Upper lobe of right lung (tissue), 1 donor: ENCODE measurements at regions not wholly inside any gene's neighbourhood (a gene's known extent, or its start where the extent isn't known, plus 50 kb on each side); places are given as distances from the start of the nearest gene placed in this dataset.

Experiments
- ATAC-seq: fragments of 200-7000 bp; cut with Tn5 transposase; one replicate; pipeline ENCODE4 v1.9.1; 2020; ENCODE audit warnings: mild to moderate bottlenecking, moderate library complexity
- DNase-seq: peaks from one replicate; pipeline ENCODE4 v3.0.0-alpha.2; 2020
- H3K27ac ChIP-seq: fragments of 200-600 bp; one replicate; pipeline ENCODE4 v1.8.0; 2022
- H3K27me3 ChIP-seq: fragments of 200-600 bp; one replicate; pipeline ENCODE4 v1.8.0; 2022; ENCODE audit warnings: mild to moderate bottlenecking
- H3K36me3 ChIP-seq: fragments of 200-600 bp; one replicate; pipeline ENCODE4 v1.8.0; 2022
- H3K4me1 ChIP-seq: fragments of 200-600 bp; one replicate; pipeline ENCODE4 v1.8.0; 2022
- H3K4me3 ChIP-seq: fragments of 200-600 bp; one replicate; pipeline ENCODE4 v1.8.0; 2022; ENCODE audit warnings: mild to moderate bottlenecking
- H3K9me3 ChIP-seq: fragments of 200-600 bp; one replicate; pipeline ENCODE4 v1.8.0; 2022
- intact Hi-C: fragments of 100-400 bp; cut with DNase I; formaldehyde crosslinking; loops from one replicate; pipeline ENCODE4 v1.11.0; 2022
- TF ChIP-seq, protein P1 (sequence below): fragments of 200-600 bp; IDR thresholded peaks from one replicate; pipeline ENCODE4 v1.8.0; 2022; ENCODE audit warnings: antibody characterized with exemption
- donor health status: DM: no; HTN: yes; CAD: no; lungs with severe emphysema.

DNA sequence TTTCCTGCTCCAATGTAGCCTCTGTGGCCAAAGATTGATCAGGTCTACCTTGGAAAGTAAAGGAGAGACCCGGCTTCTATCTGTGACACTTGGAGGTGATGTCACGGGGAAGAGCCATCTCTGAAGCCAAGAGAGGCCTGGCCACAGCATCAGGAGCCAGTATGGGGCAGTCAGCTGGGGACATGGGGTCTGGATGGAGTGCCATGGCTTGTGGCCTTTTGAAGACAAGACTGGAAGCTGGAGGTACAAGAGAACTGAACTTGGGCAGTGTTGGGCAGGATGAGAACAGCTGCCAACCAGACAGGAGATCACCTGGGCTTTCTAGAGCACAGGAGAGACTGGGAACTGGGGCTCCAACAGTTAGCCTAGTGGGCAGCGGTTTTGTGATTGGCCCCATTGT lies 190.7 kb downstream of the TENT4A start:
- Histone ChIP-seq H3K4me1 (no peaks in the 10 kb centered on the region), H3K27me3 (peaks cover 4% of the 10 kb centered on the region), H3K4me3 (no peak overlapping the region), H3K27ac (no peak overlapping the region), H3K36me3 (no peaks in the 10 kb centered on the region), H3K9me3 (no peaks in the 10 kb centered on the region)
- intact Hi-C loops = no loop called here
- TF ChIP-seq, protein P1, sequence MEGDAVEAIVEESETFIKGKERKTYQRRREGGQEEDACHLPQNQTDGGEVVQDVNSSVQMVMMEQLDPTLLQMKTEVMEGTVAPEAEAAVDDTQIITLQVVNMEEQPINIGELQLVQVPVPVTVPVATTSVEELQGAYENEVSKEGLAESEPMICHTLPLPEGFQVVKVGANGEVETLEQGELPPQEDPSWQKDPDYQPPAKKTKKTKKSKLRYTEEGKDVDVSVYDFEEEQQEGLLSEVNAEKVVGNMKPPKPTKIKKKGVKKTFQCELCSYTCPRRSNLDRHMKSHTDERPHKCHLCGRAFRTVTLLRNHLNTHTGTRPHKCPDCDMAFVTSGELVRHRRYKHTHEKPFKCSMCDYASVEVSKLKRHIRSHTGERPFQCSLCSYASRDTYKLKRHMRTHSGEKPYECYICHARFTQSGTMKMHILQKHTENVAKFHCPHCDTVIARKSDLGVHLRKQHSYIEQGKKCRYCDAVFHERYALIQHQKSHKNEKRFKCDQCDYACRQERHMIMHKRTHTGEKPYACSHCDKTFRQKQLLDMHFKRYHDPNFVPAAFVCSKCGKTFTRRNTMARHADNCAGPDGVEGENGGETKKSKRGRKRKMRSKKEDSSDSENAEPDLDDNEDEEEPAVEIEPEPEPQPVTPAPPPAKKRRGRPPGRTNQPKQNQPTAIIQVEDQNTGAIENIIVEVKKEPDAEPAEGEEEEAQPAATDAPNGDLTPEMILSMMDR = no peak
- ATAC-seq (no peak), DNase-seq (no peak)

DNA sequence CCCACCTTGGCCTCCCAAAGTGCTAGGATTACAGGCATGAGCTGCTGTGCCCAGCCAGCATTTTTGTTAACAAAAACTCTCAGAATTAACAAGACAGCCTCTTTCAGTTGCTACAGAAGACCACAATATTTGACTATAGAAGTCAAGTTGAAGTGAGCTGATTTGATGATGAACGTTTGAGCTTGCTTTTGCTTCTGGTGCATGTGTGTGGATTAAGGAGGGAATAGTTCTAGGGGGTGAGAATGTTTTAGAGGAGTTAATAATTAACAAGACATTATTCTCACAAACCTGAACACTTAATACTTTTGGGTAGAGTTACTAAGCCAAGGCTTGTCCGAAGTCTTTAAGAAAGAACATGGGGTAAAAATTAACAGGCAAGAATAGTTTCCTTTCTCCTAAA lies 191.6 kb downstream of the TENT4A start:
- DNase-seq = no peak
- Histone ChIP-seq H3K9me3 (no peaks in the 10 kb centered on the region), H3K4me3 (no peak overlapping the region), H3K4me1 (no peaks in the 10 kb centered on the region), H3K36me3 (no peaks in the 10 kb centered on the region), H3K27ac (no peak overlapping the region), H3K27me3 (peaks cover 4% of the 10 kb centered on the region)
- no peak for ATAC-seq
- TF ChIP-seq, protein P1 = no peak
- intact Hi-C loops = no loop called here

DNA sequence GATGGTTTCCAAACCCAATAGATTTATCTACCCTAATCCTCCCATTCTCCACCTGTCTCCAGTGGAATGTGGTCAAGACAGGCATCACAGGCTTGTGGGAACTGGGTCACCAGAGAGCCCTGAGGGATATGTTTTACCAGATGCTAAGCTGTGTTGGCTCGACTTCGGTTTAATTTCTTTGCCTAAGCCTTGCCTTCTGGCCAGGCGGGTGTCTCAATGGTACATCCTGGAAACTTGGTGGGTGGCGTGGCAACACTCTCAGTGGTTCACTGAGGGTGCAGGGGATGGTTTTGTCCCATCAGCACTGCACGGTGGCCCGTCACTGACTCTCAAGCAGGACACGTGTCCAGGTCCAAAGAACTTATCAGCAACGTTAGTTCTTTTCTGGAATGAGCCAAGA lies 192.2 kb downstream of the TENT4A start:
- TF ChIP-seq, protein P1 = no peak
- H3K27me3 ChIP-seq = peaks cover 4% of the 10 kb centered on the region
- H3K9me3 ChIP-seq = no peaks in the 10 kb centered on the region
- no peaks in the 10 kb centered on the region for H3K4me1 ChIP-seq
- no peak overlapping the region for H3K4me3 ChIP-seq
- H3K36me3 ChIP-seq = no peaks in the 10 kb centered on the region
- ATAC-seq = no peak
- H3K27ac ChIP-seq = no peak overlapping the region
- intact Hi-C loops = no loop called here
- no peak for DNase-seq

GRCh38 chr5:6905883-6906282 lies 192.7 kb downstream of the TENT4A start:
- H3K27me3 ChIP-seq = peaks cover 4% of the 10 kb centered on the region
- no peak overlapping the region for H3K4me3 ChIP-seq
- no peak overlapping the region for H3K27ac ChIP-seq
- no peak for DNase-seq
- H3K36me3 ChIP-seq = no peaks in the 10 kb centered on the region
- H3K9me3 ChIP-seq = no peaks in the 10 kb centered on the region
- TF ChIP-seq, protein P1 = no peak
- no peaks in the 10 kb centered on the region for H3K4me1 ChIP-seq
- intact Hi-C loops = no loop called here
- no peak for ATAC-seq

DNA sequence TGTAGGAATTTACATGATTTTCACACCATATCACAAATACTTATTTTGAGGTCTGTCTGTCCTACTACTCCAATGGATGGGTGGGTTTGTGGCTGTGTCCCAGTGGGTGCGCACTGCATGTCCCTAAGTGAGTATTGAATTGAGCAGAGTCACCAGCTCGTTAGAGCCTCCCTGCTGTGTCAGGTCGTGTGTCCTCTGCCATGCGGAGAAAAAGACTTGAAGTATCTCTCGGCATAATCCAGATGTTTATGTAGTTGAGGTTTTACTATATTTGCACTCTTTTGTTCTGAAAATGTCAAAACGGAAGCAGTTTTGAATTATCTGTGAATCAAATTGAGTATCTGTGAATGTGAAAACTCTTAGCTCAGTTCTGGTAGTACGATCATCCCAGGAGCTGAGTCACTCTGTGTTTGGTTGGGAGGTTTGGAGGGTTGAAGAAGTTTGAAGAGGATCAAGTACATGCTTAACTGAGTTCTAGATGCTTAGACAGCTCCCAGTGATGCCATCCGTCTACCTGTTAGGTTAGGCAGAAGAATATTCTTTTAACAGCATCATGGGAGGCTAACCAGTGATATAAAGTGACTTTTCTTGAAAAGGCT lies 194.2 kb downstream of the TENT4A start:
- ATAC-seq (no peak), DNase-seq (no peak)
- TF ChIP-seq, protein P1 = no peak
- Histone ChIP-seq H3K27ac (no peak overlapping the region), H3K36me3 (no peaks in the 10 kb centered on the region), H3K27me3 (peaks cover 4% of the 10 kb centered on the region), H3K4me3 (no peak overlapping the region), H3K4me1 (no peaks in the 10 kb centered on the region), H3K9me3 (no peaks in the 10 kb centered on the region)
- intact Hi-C loops = no loop called here

GRCh38 chr5:6909901-6910300 lies 196.7 kb downstream of the TENT4A start:
- Histone ChIP-seq H3K9me3 (no peaks in the 10 kb centered on the region), H3K27ac (no peak overlapping the region), H3K4me3 (no peak overlapping the region), H3K4me1 (no peaks in the 10 kb centered on the region), H3K27me3 (peaks cover 4% of the 10 kb centered on the region), H3K36me3 (no peaks in the 10 kb centered on the region)
- intact Hi-C loops = no loop called here
- ATAC-seq (no peak), DNase-seq (no peak)
- TF ChIP-seq, protein P1 = no peak
